Endodermal cell (in vitro differentiated cells): ENCODE measurements at regions not wholly inside any gene's neighbourhood (a gene's known extent, or its start where the extent isn't known, plus 50 kb on each side); places are given as distances from the start of the nearest gene placed in this dataset.

Source experiments
- DNase-seq: peaks from one replicate; pipeline ENCODE4 v3.0.0-alpha.2; 2017
- H3K27ac ChIP-seq: 2 replicates; pipeline ENCODE4 v1.5.1; 2013; ENCODE audit warnings: mild to moderate bottlenecking, low read depth, low read length, moderate library complexity
- H3K27me3 ChIP-seq: 2 replicates; pipeline ENCODE4 v1.6.1; 2013; ENCODE audit warnings: mild to moderate bottlenecking, low read length, moderate library complexity; ENCODE audit not compliant: insufficient read depth, control insufficient read depth, poor library complexity, severe bottlenecking
- H3K36me3 ChIP-seq: 2 replicates; pipeline ENCODE4 v1.7.0; 2013; ENCODE audit warnings: mild to moderate bottlenecking, low read length, moderate library complexity; ENCODE audit not compliant: control insufficient read depth, insufficient read depth
- H3K4me1 ChIP-seq: one replicate; pipeline ENCODE4 v1.7.0; 2013; ENCODE audit warnings: low read length; ENCODE audit not compliant: control insufficient read depth, insufficient read depth
- H3K4me3 ChIP-seq: 2 replicates; pipeline ENCODE4 v1.5.1; 2013; ENCODE audit warnings: mild to moderate bottlenecking, low read length, moderate library complexity
- H3K9ac ChIP-seq: 2 replicates; pipeline ENCODE4 v1.6.1; 2013; ENCODE audit warnings: mild to moderate bottlenecking, low read length, moderate library complexity; ENCODE audit not compliant: poor library complexity, severe bottlenecking; ENCODE audit errors: extremely low read depth
- H3K9me3 ChIP-seq: 2 replicates; pipeline ENCODE4 v1.6.1; 2013; ENCODE audit warnings: mild to moderate bottlenecking, low read length, moderate library complexity; ENCODE audit not compliant: control insufficient read depth
- H3K27ac Mint-ChIP-seq: 2 replicates; pipeline ENCODE4 v1.8.0; 2020; ENCODE audit warnings: mixed read lengths
- H3K27me3 Mint-ChIP-seq: 2 replicates; pipeline ENCODE4 v1.8.0; 2021; ENCODE audit warnings: mild to moderate bottlenecking, mixed read lengths; ENCODE audit not compliant: insufficient read depth
- H3K36me3 Mint-ChIP-seq: 2 replicates; pipeline ENCODE4 v1.8.0; 2020; ENCODE audit warnings: low read depth, mixed read lengths
- H3K4me1 Mint-ChIP-seq: 2 replicates; pipeline ENCODE4 v1.8.0; 2020; ENCODE audit warnings: mixed read lengths
- H3K4me3 Mint-ChIP-seq: 2 replicates; pipeline ENCODE4 v1.8.0; 2020; ENCODE audit warnings: mild to moderate bottlenecking, moderate library complexity, mixed read lengths
- H3K9me3 Mint-ChIP-seq: 2 replicates; pipeline ENCODE4 v1.8.0; 2020; ENCODE audit warnings: mild to moderate bottlenecking, mixed read lengths
- WGBS, 2 experiments: methylation state at CpG; one replicate each; pipeline versions ENCODE4 v1.1.5 to v1.1.7; 2013; ENCODE audit warnings: missing lambda C conversion rate in 2 of 2, mixed read lengths in 1 of 2; ENCODE audit not compliant: insufficient coverage in 1 of 2, insufficient read length in 1 of 2; 5-methylcytosine and 5-hydroxymethylcytosine counted together
- TF ChIP-seq, protein P1 (sequence below): fragments of 200-600 bp; sonication (generic); conservative IDR thresholded peaks from 2 replicates; pipeline ENCODE4 v1.5.0; 2021; ENCODE audit warnings: antibody characterized with exemption, mild to moderate bottlenecking

DNA sequence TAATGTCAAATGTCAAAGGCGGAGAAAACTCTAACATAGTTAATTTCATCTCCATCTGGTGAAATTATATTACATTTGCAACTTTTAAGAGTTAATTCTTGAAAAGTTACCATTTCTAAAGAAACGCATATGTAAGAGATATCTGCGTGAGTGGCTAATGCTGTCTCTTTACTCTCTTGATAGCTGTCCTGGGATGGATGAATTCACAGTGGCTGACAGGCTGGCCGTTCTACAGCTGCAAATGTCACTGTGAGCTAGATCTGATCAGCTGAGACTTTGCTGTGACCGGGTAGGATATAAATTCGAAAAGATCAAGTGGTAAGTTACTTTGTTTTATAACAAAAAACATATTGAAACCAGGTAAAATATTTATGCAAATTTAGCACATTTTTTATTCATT is 557.1 kb upstream of the DDX18 start:
- no peaks in the 10 kb centered on the region for H3K9me3 Mint-ChIP-seq
- H3K27me3 Mint-ChIP-seq, result no peaks in the 10 kb centered on the region
- Histone ChIP-seq H3K4me3 (no peak overlapping the region), H3K27me3 (no peaks in the 10 kb centered on the region), H3K27ac (no peak overlapping the region), H3K36me3 (no peaks in the 10 kb centered on the region), H3K9ac (no peak overlapping the region), H3K4me1 (no peaks in the 10 kb centered on the region), H3K9me3 (peaks cover 8% of the 10 kb centered on the region)
- H3K36me3 Mint-ChIP-seq, result no peaks in the 10 kb centered on the region
- peaks cover 2% of the 10 kb centered on the region for H3K4me1 Mint-ChIP-seq
- no peak overlapping the region for H3K27ac Mint-ChIP-seq
- H3K4me3 Mint-ChIP-seq, result no peak overlapping the region
- DNase-seq, result no peak
- TF ChIP-seq, protein P1, sequence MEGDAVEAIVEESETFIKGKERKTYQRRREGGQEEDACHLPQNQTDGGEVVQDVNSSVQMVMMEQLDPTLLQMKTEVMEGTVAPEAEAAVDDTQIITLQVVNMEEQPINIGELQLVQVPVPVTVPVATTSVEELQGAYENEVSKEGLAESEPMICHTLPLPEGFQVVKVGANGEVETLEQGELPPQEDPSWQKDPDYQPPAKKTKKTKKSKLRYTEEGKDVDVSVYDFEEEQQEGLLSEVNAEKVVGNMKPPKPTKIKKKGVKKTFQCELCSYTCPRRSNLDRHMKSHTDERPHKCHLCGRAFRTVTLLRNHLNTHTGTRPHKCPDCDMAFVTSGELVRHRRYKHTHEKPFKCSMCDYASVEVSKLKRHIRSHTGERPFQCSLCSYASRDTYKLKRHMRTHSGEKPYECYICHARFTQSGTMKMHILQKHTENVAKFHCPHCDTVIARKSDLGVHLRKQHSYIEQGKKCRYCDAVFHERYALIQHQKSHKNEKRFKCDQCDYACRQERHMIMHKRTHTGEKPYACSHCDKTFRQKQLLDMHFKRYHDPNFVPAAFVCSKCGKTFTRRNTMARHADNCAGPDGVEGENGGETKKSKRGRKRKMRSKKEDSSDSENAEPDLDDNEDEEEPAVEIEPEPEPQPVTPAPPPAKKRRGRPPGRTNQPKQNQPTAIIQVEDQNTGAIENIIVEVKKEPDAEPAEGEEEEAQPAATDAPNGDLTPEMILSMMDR, result no peak
- WGBS, 2 experiments, result 79 to 81% methylated on average over 2 to 6 of the region's 6 CpGs

DNA sequence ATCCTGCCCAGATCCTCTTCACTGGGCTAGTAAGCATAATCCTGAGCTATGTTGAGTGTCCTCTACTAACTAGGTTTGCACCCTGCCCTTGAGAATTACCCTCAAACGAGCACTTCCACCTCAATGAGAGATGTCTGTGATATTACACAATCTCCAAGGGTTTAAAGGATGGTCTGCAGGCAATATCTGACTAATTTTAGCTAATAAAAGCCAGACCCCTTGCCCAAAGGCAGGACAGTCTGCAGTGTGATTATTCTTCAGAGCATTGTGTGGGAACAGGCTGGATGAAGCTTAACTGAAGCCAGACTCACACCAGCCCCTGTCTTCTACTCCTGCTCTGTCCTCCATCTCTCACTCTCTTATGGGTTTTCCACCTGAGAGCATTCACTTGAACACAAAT is 544.9 kb upstream of the DDX18 start:
- H3K9me3 Mint-ChIP-seq, result peaks cover 5% of the 10 kb centered on the region
- H3K9ac ChIP-seq, result no peak overlapping the region
- DNase-seq, result no peak
- H3K27me3 Mint-ChIP-seq, result no peaks in the 10 kb centered on the region
- H3K27ac ChIP-seq, result no peak overlapping the region
- H3K36me3 ChIP-seq, result no peaks in the 10 kb centered on the region
- H3K4me3 ChIP-seq, result no peak overlapping the region
- no peak overlapping the region for H3K27ac Mint-ChIP-seq
- H3K9me3 ChIP-seq, result peaks cover 4% of the 10 kb centered on the region
- TF ChIP-seq, protein P1, result no peak
- 75 to 86% methylated on average over 1 of the region's 1 CpG for WGBS, 2 experiments
- H3K4me1 ChIP-seq, result no peaks in the 10 kb centered on the region
- peaks cover 2% of the 10 kb centered on the region for H3K36me3 Mint-ChIP-seq
- H3K4me3 Mint-ChIP-seq, result no peak overlapping the region
- no peaks in the 10 kb centered on the region for H3K27me3 ChIP-seq
- peaks cover 14% of the 10 kb centered on the region for H3K4me1 Mint-ChIP-seq

DNA sequence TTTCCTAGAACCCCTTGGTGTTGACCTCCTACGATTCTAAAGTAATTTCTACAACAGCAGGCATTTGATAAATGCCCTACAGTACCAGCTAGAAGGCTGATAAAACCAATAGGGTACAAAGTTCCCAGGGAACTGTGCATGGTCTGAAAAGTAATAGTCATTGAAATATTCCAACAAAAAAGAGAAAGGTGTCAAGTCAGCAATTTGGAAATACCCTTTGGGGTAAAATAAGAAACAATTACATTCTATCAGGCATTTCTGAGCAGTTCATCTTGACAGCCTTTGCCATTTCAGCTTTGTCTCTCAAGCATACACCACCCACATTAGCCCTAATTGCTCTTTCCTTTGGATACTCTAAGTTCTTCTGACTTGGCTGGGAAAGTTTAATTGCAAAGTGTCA is 542.9 kb upstream of the DDX18 start:
- 82% methylated on average over 1 of the region's 1 CpG; no CpG with 5 or more reads in 1 of the 2 experiments for WGBS, 2 experiments
- no peak for DNase-seq
- H3K4me3 ChIP-seq, result no peak overlapping the region
- H3K27me3 Mint-ChIP-seq, result no peaks in the 10 kb centered on the region
- H3K9me3 ChIP-seq, result peaks cover 7% of the 10 kb centered on the region
- H3K9ac ChIP-seq, result no peak overlapping the region
- no peak overlapping the region for H3K4me3 Mint-ChIP-seq
- TF ChIP-seq, protein P1, result no peak
- H3K4me1 ChIP-seq, result no peaks in the 10 kb centered on the region
- H3K27ac Mint-ChIP-seq, result no peak overlapping the region
- peaks cover 14% of the 10 kb centered on the region for H3K4me1 Mint-ChIP-seq
- H3K27ac ChIP-seq, result no peak overlapping the region
- H3K9me3 Mint-ChIP-seq, result peaks cover 8% of the 10 kb centered on the region
- no peaks in the 10 kb centered on the region for H3K27me3 ChIP-seq
- no peaks in the 10 kb centered on the region for H3K36me3 ChIP-seq
- peaks cover 2% of the 10 kb centered on the region for H3K36me3 Mint-ChIP-seq
